ENCODE measurements at regions not wholly inside any gene's neighbourhood (a gene's known extent, or its start where the extent isn't known, plus 50 kb on each side); places are given as distances from the start of the nearest gene placed in this dataset.

- DNase-seq (ENCODE audit: low read depth): no peak
These were observed 122.2 kb downstream of the NCOR2 start for GRCh38 chr12:124445121-124445718.

GRCh38 chr12:124443931-124444712 lies 123.3 kb downstream of the NCOR2 start:
- peak; percentile 50 for DNase-seq (ENCODE audit: low read depth)

- DNase-seq (ENCODE audit: low read depth): peak; percentile 31
These were observed 124.5 kb downstream of the NCOR2 start for GRCh38 chr12:124442772-124443445.

DNA sequence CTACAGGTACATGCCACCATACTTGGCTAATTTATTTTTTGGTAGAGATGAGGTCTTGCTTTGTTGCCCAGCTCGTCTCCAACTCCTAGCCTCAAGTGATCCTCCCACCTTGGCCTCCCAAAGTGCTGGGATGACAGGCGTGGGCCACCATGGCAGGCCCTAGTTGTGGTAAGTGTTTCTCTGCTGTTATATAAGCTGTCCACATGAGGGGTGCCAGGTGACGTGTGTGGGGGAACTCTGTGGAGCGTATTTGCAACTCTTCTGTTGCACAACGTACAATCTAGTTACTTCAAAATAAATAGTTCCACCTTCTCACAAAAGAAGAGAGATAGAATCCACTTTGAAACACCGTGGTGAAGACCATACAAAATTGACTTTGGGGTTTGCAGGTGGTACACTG lies 125.1 kb downstream of the NCOR2 start:
- DNase-seq (ENCODE audit: low read depth): no peak

- DNase-seq (ENCODE audit: low read depth): peak; percentile 98
These were observed 125.8 kb downstream of the NCOR2 start for GRCh38 chr12:124441443-124442194.

DNA sequence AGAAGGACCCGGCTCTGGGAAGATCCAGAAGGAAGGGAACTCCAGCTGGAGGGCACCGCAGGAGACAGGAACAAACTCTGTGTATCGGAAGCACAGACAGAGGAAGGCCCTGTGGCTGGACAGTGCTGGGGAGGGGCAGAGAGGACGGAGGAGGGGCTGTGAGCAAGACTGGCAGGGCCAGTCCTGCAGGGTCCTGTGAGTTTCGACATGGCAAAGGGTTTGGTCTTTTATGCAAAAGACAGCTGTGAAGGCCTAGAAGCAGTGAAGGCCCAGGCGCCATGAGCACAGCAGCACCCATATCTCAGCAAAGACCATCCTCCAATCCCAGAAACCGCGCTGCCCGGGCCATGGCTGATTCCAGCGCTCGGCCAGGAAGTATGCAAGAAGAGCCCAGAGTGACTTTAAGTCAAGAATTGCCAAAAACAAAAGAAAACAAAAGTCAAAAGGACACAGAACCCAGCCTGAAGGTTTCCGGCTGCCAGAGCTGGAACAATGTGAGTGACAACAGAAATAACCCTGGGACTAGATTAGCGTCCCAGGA lies 126.5 kb downstream of the NCOR2 start:
- peak; percentile 50 for DNase-seq (ENCODE audit: low read depth)

- no peak for DNase-seq (ENCODE audit: low read depth)
These were observed 127.3 kb downstream of the NCOR2 start for GRCh38 chr12:124440031-124440626.

- no peak for DNase-seq (ENCODE audit: low read depth)
These were observed 128.9 kb downstream of the NCOR2 start for GRCh38 chr12:124438437-124439056.

- no peak for DNase-seq (ENCODE audit: low read depth)
These were observed 129.6 kb downstream of the NCOR2 start for GRCh38 chr12:124437617-124438436.

DNA sequence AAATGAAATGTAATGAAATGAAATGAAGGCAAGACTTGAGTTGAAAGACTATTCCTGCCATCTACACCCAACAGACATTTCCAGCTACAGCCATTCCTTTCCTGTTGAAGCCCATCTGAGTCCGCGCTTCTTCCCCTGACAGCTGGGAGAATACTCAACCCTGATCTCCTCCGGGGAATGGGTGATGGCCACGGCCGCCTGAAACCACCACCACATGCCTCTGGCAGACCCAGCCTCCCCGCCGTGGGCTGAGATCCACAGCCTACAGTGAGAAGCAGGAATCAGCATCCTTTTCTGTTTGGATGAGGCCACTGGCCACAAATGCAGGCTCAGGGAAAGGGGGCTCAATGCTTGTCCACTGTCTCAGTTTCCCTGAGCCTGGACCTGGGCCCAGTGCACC lies 130.3 kb downstream of the NCOR2 start:
- no peak for DNase-seq (ENCODE audit: low read depth)

GRCh38 chr12:124436366-124436765 lies 131.0 kb downstream of the NCOR2 start:
- DNase-seq (ENCODE audit: low read depth): peak; percentile 31

DNA sequence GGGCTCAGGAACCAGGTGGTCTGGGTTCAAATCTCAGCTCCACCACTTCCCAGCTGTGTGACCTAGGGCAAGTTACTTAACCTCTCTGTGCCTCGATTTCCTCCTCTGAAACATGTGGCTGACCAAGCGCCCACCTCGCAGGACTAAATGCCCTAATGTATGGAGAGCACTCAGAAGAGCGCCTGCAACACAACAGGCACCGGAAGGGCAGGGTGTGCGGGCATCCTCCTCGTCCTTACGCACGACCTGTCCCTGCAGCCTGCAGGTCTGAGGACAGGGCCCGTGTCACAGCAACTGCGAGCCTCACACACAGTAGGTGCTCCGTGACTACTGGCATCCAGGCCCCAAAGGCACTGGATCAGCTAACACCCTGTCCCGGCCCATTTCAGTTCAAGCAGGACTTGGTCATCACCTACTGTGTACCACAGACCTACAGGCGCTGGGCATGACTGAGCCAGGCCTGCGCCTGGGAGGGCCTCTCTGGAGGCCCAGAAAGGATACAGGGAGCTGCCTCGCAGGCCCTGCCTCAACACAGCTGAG lies 131.5 kb downstream of the NCOR2 start:
- DNase-seq (ENCODE audit: low read depth): no peak

GRCh38 chr12:124434951-124435805 lies 132.2 kb downstream of the NCOR2 start:
- no peak for DNase-seq (ENCODE audit: low read depth)

- DNase-seq (ENCODE audit: low read depth): no peak
These were observed 133.1 kb downstream of the NCOR2 start for GRCh38 chr12:124434354-124434753.

DNA sequence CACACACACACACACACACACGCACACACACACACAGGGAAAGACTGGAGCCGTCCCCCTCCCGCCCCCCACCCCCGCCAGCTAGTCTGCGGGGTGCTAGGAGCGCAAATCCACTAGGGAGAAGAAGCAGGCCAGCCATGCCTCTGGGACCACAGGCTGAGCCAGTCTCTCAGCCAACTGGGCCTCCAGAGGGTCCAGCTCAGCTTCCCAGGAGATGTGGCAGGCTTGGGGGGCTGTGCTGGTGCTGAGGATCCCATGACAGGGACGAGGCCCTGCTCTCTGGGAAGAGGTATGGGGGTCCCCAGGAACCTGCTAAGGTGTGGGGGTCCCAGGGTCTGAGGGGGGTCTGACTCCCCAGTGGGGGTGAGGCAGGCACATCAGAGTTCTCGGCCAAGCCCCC lies 133.5 kb downstream of the NCOR2 start:
- DNase-seq (ENCODE audit: low read depth): no peak

DNA sequence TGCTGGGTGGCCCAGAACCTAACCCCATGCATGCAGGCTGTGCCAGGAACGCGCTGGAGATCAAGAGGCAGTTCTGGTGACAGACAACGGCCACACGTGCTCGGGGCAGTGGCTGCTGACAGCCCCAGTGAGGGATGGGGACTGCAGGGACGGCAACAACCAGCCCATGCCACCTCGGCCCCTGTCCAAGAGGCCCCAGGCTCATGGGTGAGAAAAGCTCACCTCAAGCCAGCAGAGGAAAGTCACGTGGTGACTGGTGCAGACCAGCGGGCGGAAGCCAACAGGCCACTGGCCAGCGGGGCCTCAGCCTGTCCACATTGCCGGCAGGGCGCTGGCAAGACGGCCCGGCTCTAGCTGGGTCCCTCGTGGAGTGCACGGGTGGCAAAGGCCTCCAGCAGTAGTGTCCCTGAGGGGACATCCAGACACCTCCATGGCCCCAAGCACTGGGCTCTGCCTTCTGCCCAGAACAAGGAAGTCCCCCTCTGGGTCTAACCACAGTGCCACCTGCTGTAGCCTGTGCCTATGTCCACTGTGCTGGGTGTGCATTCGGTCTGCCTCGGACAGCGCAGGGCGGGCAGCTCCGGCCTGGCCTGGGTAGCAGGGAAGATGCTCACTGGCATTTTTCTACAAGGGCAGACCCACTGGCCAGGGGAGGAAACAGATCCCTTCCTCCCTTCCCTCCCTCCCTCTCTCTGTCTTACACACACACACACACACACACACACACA lies 134.1 kb downstream of the NCOR2 start:
- no peak for DNase-seq (ENCODE audit: low read depth)

DNA sequence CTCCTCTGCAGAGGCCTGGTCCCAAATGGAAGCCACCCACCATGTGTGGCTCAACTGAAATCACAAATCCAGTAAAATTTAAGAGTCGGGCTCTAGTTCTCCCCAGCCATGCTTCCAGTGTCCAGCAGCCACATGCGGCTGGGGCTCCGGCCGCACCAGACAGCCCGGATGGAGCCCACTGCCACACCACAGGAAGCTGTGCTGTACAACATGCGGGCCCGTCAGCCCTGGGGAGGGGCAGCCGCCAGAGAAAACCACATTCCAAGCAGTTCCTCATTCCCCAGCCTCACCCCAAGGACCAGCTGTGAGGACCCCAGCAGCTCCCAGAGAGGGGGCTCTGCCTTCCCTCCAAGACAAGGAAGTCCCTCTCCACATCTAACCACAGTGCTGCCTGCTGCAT lies 135.0 kb downstream of the NCOR2 start:
- DNase-seq (ENCODE audit: low read depth): no peak

DNA sequence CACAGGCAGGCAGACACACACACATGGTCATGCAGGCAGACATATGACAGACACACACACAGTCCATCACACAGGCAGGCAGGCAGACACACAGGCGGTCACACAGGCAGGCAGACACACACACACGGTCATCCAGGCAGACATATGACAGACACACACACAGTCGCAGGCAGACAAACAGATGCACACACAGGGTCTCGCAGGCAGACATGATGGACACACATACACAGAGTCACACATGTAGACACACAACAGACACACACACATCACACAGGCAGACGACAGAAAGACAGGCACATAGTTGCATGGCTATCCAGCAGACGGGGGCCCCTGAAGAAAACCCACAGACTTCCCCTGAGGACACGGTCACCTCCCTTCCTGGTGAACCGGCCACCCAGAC lies 135.4 kb downstream of the NCOR2 start:
- DNase-seq (ENCODE audit: low read depth): no peak
